Right ventricle myocardium inferior (tissue), 1 donor: ENCODE measurements at regions not wholly inside any gene's neighbourhood (a gene's known extent, or its start where the extent isn't known, plus 50 kb on each side); places are given as distances from the start of the nearest gene placed in this dataset.

Experiments
- ATAC-seq: fragments of 200-7000 bp; cut with Tn5 transposase; one replicate; pipeline ENCODE4 v1.9.1; 2020; ENCODE audit warnings: mild to moderate bottlenecking, moderate library complexity
- DNase-seq: peaks from one replicate; pipeline ENCODE4 v3.0.0; 2021; ENCODE audit errors: missing footprints
- intact Hi-C: fragments of 100-400 bp; cut with DNase I; formaldehyde crosslinking; loops from one replicate; pipeline ENCODE4 v1.11.0; 2022
- donor health status: DM: no; HTN: yes; CAD: no; lungs with severe emphysema.

DNA sequence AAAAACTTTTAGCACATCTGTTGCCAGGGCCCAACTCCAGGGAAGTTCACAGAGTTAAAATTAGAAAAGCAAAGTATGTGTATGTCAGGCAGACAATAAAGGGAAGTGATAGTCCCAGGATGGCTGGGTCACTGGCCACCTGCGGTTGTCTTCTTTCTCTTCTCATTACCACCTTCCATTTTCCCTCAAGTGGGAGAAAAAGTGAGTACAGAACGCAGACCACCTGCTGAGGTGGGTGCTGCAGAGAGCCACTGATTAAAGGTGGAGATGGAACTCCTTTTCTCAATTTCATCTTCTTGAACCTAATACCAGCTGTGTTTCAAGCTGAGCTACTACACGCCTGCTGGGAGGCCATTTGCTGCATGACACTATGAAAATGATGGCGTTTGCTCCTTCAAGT, 88.8 kb upstream of the PDE4B start:
- DNase-seq (no peak), ATAC-seq (no peak)
- intact Hi-C loops = no loop called here

GRCh38 chr1:65704318-65704717, 88.4 kb upstream of the PDE4B start:
- intact Hi-C loops = no loop called here
- no peak for ATAC-seq
- DNase-seq = no peak

DNA sequence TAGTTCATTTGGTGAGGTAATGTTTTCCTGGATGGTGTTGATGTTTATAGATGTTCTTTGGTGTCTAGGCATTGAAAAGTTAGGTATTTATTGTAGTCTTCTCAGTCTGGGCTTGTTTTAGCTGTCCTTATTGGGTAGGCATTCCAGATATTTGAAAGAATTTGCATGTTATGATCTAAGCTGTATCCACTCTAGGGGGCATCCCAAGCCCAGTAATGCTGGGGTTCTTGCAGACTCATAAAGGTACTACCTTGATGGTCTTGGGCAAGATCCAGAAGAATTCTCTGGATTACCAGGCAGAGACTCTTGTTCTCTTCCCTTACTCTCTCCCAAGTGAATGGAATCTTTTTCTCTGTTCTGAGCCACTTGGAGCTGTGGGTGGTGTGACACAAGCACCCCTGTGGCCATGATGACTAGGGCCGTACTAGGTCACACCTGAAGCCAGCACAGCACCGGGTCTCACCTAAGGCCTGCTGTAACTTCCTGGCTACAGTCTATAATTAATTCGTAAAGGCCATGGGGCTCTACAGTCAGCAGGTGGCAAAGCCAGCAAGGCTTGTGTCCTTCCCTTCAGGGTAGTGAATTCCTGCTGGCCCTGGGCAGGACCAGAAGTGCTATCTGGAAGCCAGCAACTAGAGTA, 74.8 kb upstream of the PDE4B start:
- intact Hi-C loops = no loop called here
- DNase-seq (no peak), ATAC-seq (no peak)

DNA sequence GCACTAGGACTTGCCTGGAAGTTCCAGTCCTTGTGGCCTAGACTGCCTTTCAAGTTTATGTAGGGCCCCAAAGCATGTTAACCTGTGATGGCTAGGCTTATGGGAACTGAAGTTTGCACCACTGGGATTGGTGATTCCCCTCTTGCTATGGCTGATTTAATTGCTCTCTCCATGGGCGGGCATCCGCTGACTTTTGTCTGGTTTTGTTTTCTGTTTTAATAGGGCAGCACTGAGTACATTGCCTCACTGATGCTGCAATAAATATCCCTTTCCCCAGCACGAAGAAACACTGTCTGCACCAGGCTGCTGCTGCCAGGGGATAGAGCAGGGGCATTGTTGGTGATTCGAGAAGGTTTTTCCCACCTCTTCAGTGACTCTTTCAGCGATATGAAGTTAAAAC, 73.3 kb upstream of the PDE4B start:
- intact Hi-C loops = no loop called here
- ATAC-seq (no peak), DNase-seq (no peak)

GRCh38 chr1:65722461-65722860, 70.2 kb upstream of the PDE4B start:
- DNase-seq (no peak), ATAC-seq (no peak)
- intact Hi-C loops = no loop called here

DNA sequence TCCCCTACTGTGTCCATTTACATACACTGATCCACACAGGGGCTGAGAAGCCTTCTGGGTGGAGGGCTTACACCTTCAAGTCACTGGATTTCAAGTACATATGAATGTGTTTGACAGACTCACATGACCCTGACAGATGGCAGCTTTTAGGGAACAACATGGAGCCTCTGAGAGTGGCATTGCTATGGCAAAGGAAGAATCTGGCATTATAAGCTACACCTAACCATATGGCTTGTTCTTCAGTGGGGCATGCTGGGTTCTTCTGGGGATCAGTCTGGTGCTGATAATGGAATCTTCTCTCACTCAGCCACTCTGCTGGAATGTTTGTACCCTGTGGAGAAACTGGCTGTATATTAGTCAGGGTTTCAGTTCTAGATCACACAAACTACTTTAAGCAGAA, 68.5 kb upstream of the PDE4B start:
- ATAC-seq (no peak), DNase-seq (no peak)
- intact Hi-C loops = no loop called here

GRCh38 chr1:65725064-65725463, 67.6 kb upstream of the PDE4B start:
- DNase-seq (no peak), ATAC-seq (no peak)
- intact Hi-C loops = no loop called here

DNA sequence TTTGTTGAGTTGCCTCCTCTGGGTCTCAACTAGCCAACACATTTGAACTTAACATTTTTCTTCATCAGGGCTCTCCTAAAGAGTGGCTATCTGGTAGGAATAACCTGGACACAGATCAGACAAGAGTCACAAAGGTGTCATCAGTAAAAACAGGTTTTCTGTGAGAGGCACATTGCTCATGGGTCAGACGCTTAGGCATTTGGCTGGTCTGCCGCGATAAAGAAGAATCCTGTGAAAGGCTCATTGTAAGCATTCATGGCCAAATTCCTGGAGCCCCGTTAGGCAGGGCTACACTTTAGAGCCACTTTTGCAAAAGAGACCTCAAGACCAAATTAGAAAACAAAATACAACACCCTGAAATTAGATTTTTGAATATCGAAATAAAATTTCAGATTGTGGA, 64.2 kb upstream of the PDE4B start:
- intact Hi-C loops = no loop called here
- ATAC-seq = no peak

GRCh38 chr1:65729259-65729658, 63.4 kb upstream of the PDE4B start:
- ATAC-seq (no peak), DNase-seq (no peak)
- intact Hi-C loops = no loop called here

More for the DNA sequence above, 64.2 kb upstream of the PDE4B start:
- DNase-seq = no peak

DNA sequence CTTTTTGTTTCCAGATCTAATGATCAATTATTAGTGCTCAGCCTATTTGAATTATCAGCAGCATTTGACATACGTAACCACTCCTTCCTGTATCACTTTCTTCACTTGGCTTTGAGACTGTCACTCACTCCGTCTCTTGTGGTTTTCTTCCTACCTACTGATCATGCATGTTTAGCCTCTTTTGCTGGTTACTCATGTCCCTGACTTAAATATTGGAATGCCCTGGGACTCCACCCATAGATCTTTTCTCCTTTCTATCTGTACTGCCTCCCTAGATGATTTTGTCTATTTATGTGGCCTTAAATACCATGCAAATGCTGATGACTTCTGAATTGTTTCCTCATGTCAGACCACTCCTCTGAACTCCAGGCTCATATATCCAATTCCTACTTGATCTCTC, 57.7 kb upstream of the PDE4B start:
- intact Hi-C loops = no loop called here
- no peak for ATAC-seq

DNA sequence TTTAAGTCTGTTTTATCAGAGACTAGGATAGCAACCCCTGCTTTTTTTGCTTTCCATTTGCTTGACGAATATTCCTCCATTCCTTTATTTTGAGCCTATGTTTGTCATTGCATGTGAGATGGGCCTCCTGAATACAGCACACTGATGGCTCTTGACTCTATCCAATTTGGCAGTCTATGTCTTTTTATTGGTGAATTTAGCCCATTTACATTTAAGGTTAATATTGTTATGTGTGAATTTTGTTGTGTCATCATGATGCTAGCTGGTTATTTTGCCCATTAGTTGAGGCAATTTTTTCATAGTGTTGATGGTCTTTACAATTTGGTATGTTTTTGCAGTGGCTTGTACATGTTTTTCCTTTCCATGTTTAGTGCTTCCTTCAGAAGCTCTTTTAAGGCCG, 50.7 kb upstream of the PDE4B start:
- DNase-seq (no peak), ATAC-seq (no peak)
- intact Hi-C loops = no loop called here

More for the DNA sequence above, 57.7 kb upstream of the PDE4B start:
- DNase-seq = no peak
